BLaER1 treated with 17β-estradiol and CSF1 and Interleukin-3, amounts not matched to agents 10 nM and 100 nM (cell line): ENCODE measurements at regions not wholly inside any gene's neighbourhood (a gene's known extent, or its start where the extent isn't known, plus 50 kb on each side); places are given as distances from the start of the nearest gene placed in this dataset.

Experiments
- H3K27ac ChIP-seq, 11 experiments: shearing (Covaris generic); formaldehyde crosslinking; 2 replicates each; pipeline ENCODE4 v1.8.1; 2022
- H3K27me3 ChIP-seq, 11 experiments: shearing (Covaris generic); formaldehyde crosslinking; 2 replicates each; pipeline ENCODE4 v1.8.1; 2022
- H3K36me3 ChIP-seq, 11 experiments: shearing (Covaris generic); formaldehyde crosslinking; 2 replicates each; pipeline ENCODE4 v1.8.1; 2022
- H3K4me1 ChIP-seq, 10 experiments: shearing (Covaris generic); formaldehyde crosslinking; 2 replicates each; pipeline ENCODE4 v1.8.1; 2022
- H3K4me2 ChIP-seq, 11 experiments: shearing (Covaris generic); formaldehyde crosslinking; 2 replicates each; pipeline ENCODE4 v1.8.1; 2022
- H3K4me3 ChIP-seq, 10 experiments: shearing (Covaris generic); formaldehyde crosslinking; 2 replicates each; pipeline ENCODE4 v1.8.1; 2022
- H3K9ac ChIP-seq, 11 experiments: shearing (Covaris generic); formaldehyde crosslinking; 2 replicates each; pipeline ENCODE4 v1.8.1; 2022
- H3K9me3 ChIP-seq, 11 experiments: shearing (Covaris generic); formaldehyde crosslinking; replicated peaks in 1 of 11; 2 replicates each; pipeline ENCODE4 v1.8.1; 2022
- H4K20me1 ChIP-seq, 11 experiments: shearing (Covaris generic); formaldehyde crosslinking; 2 replicates each; pipeline ENCODE4 v1.8.1; 2022
- Cebpa-rat ChIP-seq, 11 experiments: shearing (Covaris generic); IDR thresholded peaks; 2 replicates each; pipeline ENCODE4 v1.8.1; 2022

DNA sequence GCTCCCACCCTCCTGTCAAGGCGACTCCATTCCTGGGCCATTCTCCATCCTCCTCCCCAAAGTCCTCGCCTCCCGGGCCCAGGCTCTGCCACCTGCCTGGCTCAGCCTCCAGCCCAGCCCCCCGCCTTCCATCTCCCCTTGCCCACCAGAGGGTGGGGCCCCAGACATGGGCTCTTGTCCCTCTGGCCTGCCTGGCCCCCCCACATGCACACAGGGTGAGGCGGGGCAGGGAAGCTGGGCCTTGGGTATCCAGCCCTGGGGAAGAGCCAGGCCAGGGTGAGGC, 95.2 kb downstream of the YTHDF1 start:
- no peaks in the 10 kb centered on the region for H3K36me3 ChIP-seq
- H3K27me3 ChIP-seq, result no peaks in the 10 kb centered on the region
- H3K4me3 ChIP-seq, result no peak overlapping the region

DNA sequence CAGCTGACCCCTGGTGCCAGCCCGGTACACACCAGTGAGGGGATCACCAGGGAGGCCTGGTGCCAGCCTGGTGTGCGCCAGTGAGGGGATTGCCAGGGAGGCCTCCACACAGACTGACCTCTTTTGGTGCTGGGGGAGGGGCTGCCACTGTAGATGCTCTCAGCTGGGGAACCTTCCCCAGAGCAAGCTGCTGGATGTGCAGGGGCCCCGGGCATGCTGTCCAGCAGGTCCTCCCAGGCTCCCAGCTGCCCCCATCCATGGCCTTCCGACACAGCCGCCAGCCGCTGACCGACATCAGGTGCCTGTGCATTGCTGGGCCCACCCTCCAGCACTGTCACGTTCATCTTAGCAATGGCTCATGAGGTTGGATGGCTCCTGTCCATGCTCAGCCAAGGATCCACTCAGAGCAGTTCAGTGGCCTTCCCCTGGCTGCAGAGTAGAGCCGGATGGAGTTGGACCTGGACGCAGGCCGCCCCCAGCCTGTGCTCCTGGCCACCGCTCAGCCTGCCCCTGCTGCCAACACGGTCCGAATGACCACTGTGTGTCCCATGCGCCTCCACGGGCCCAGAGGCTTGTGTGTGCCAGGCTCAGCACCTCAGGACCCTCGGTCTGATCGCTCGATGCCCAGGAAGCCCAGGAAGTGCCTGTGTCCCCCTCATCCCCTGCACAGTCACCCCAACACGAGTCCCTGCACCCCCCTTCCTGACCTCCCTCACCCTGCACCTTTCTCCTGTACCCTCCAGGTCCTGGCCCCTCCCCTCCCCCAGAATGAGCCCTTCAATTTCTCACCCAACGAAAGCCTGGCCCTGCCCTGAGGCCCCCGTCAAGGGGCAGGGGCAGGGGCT, 95.7 kb downstream of the YTHDF1 start:
- no peak overlapping the region for H3K4me3 ChIP-seq
- H3K27me3 ChIP-seq, result no peaks in the 10 kb centered on the region
- H3K9ac ChIP-seq, result no peak overlapping the region
- H3K27ac ChIP-seq, result no peak overlapping the region
- peaks cover 0 to 47% (median 0%) of the 10 kb centered on the region in 11 experiments; a peak in 5 of 22 replicates for H4K20me1 ChIP-seq
- H3K36me3 ChIP-seq, result no peaks in the 10 kb centered on the region
- H3K4me1 ChIP-seq, result peaks cover 0 to 14% (median 4%) of the 10 kb centered on the region in 10 experiments; a peak in 11 of 20 replicates
- peaks cover 0 to 12% (median 0%) of the 10 kb centered on the region in 11 experiments; a peak in 5 of 22 replicates for H3K9me3 ChIP-seq
- no peak overlapping the region for H3K4me2 ChIP-seq
- no peak for TF ChIP-seq Cebpa-rat (IDR thresholded peaks at IDR 0.05)

More for the DNA sequence above, 95.2 kb downstream of the YTHDF1 start:
- no peak overlapping the region for H3K4me2 ChIP-seq
- H3K9me3 ChIP-seq, result peaks cover 0 to 12% (median 0%) of the 10 kb centered on the region in 11 experiments; a peak in 5 of 22 replicates
- H4K20me1 ChIP-seq, result peaks cover 0 to 47% (median 0%) of the 10 kb centered on the region in 11 experiments; a peak in 4 of 22 replicates
- no peak overlapping the region for H3K9ac ChIP-seq
- no peak overlapping the region for H3K27ac ChIP-seq
- peaks cover 0 to 20% (median 8%) of the 10 kb centered on the region in 10 experiments; a peak in 11 of 20 replicates for H3K4me1 ChIP-seq
- no peak for TF ChIP-seq Cebpa-rat (IDR thresholded peaks at IDR 0.05)

- H3K27me3 ChIP-seq, result no peaks in the 10 kb centered on the region
- H4K20me1 ChIP-seq, result peaks cover 0 to 47% (median 0%) of the 10 kb centered on the region in 11 experiments; a peak in 5 of 22 replicates
- no peak for TF ChIP-seq Cebpa-rat (IDR thresholded peaks at IDR 0.05)
- no peak overlapping the region for H3K9ac ChIP-seq
- H3K27ac ChIP-seq, result no peak overlapping the region
- H3K4me3 ChIP-seq, result no peak overlapping the region
- no peaks in the 10 kb centered on the region for H3K36me3 ChIP-seq
- peaks cover 0 to 15% (median 0%) of the 10 kb centered on the region in 10 experiments; a peak in 5 of 20 replicates for H3K4me1 ChIP-seq
- H3K9me3 ChIP-seq, result peaks cover 0 to 12% (median 0%) of the 10 kb centered on the region in 11 experiments; a peak in 5 of 22 replicates
- no peak overlapping the region for H3K4me2 ChIP-seq
Measured at GRCh38 chr20:63119121-63119962, 96.6 kb downstream of the YTHDF1 start.

GRCh38 chr20:63118303-63119120, 97.4 kb downstream of the YTHDF1 start:
- Histone ChIP-seq H4K20me1 (peaks cover 0 to 47% (median 0%) of the 10 kb centered on the region in 11 experiments; a peak in 5 of 22 replicates), H3K4me2 (no peak overlapping the region), H3K27ac (no peak overlapping the region), H3K9ac (no peak overlapping the region), H3K9me3 (peaks cover 0 to 12% (median 0%) of the 10 kb centered on the region in 11 experiments; a peak in 5 of 22 replicates), H3K27me3 (no peaks in the 10 kb centered on the region), H3K36me3 (no peaks in the 10 kb centered on the region), H3K4me3 (no peak overlapping the region), H3K4me1 (peaks cover 0 to 15% (median 0%) of the 10 kb centered on the region in 10 experiments; a peak in 5 of 20 replicates)
- no peak for TF ChIP-seq Cebpa-rat (IDR thresholded peaks at IDR 0.05)

DNA sequence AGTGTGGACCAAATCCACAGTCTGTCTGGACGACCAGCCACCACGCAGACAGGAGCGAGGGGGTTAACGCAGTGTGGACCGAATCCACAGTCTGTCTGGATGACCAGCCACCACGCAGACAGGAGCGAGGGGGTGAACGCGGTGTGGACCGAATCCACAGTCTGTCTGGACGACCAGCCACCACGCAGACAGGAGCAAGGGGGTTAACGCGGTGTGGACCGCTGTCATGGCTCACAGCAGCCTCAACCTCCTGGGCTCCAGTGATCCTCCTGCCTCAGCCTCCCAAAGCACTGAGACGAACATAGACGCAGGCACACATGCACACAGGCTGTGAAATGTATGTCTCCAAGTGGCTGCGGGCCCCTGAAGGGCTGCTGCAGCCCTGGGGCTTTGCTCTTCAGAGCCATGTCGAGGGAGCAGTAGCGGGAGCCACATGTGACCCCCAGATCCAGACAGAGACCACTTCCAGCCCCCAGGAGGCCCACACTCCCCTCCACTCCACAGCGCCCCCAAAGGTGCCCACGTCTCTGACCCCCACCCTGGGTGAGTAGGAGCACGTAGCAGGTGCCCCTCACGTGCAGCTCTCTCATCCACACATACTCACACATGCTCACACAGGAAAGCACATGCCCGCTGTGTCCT, 98.1 kb downstream of the YTHDF1 start:
- peaks cover 0 to 6% (median 2%) of the 10 kb centered on the region in 11 experiments; a peak in 7 of 22 replicates for H3K9me3 ChIP-seq
- H3K27me3 ChIP-seq, result no peaks in the 10 kb centered on the region
- peaks cover 0 to 15% (median 0%) of the 10 kb centered on the region in 10 experiments; a peak in 5 of 20 replicates for H3K4me1 ChIP-seq
- no peak overlapping the region for H3K4me3 ChIP-seq
- no peak overlapping the region for H3K9ac ChIP-seq
- TF ChIP-seq Cebpa-rat (IDR thresholded peaks at IDR 0.05), result no peak
- no peak overlapping the region for H3K27ac ChIP-seq
- H3K36me3 ChIP-seq, result no peaks in the 10 kb centered on the region
- H4K20me1 ChIP-seq, result peaks cover 0 to 47% (median 0%) of the 10 kb centered on the region in 11 experiments; a peak in 5 of 22 replicates
- H3K4me2 ChIP-seq, result no peak overlapping the region

DNA sequence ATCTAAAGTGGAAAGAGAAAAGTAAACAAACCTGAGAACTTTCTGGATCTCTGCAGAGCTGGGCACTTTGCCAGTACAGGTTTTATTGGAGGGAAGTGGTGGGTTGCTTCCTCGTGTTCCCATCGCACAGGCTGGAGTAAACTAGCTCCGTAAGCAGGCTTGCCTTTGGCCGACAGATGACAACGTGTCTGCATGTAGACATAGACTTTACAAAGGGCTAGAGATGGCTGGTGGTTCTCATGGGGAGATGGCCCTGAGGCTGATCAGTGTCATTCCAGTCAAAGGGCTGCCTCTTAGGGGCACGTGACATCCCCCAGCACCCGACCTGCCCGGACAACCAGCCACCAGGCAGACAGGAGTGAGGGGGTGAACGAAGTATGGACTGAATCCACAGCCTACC, 98.8 kb downstream of the YTHDF1 start:
- Histone ChIP-seq H3K4me2 (0 out of 22 replicates have a peak overlapping the region, but pooled peaks of 1 of the 11 experiments have one; percentile 16), H3K9me3 (peaks cover 0 to 9% (median 6%) of the 10 kb centered on the region in 11 experiments; a peak in 19 of 22 replicates), H3K4me3 (no peak overlapping the region), H3K27ac (no peak overlapping the region), H3K27me3 (no peaks in the 10 kb centered on the region), H4K20me1 (peaks cover 0 to 46% (median 0%) of the 10 kb centered on the region in 11 experiments; a peak in 5 of 22 replicates), H3K9ac (no peak overlapping the region), H3K4me1 (peaks cover 0 to 15% (median 0%) of the 10 kb centered on the region in 10 experiments; a peak in 5 of 20 replicates), H3K36me3 (no peaks in the 10 kb centered on the region)
- TF ChIP-seq Cebpa-rat (IDR thresholded peaks at IDR 0.05), result no peak

DNA sequence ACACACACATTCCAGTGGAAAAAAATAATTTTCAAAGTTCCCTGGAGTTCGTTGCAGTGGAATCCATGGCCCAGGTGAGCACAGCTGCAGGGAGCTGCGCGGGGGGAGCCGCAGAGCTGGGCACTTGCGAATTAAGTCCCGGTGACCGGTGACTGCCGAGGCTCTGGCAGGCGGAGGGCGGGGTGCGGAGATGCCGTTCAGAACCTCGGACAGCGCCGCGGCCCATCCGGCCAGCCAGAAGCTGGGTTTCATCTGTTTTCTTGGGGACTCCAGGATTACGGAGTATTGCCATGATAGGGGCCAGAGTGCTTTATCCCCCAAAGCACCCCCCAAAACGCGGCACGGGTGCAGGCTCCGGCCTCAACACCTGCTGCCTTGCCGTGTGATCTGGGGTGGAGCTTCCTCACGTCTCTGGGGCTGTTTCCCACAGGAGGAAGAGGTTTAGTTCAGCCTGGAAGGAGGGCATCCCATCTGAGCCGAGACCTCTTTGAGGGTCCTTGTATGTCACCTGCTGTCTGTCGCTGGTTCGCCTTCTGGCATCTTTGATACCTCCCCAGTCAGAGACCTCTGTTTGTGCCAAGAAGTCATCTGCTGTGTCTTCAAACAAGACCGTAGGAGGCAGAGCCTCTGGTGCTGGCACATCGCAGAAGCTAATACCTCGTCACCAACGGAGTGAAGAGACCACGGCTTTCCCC, 99.4 kb downstream of the YTHDF1 start:
- Histone ChIP-seq H4K20me1 (peaks cover 0 to 42% (median 0%) of the 10 kb centered on the region in 11 experiments; a peak in 5 of 22 replicates), H3K4me2 (peak overlapping the region in 6 of 11 experiments; percentile 16 to 46 (median 27); a peak in 6 of 22 replicates), H3K4me3 (no peak overlapping the region), H3K9me3 (peaks cover 4 to 15% (median 12%) of the 10 kb centered on the region in 11 experiments), H3K27me3 (no peaks in the 10 kb centered on the region), H3K4me1 (peaks cover 0 to 15% (median 0%) of the 10 kb centered on the region in 10 experiments; a peak in 5 of 20 replicates), H3K27ac (no peak overlapping the region), H3K36me3 (no peaks in the 10 kb centered on the region), H3K9ac (no peak overlapping the region)
- no peak for TF ChIP-seq Cebpa-rat (IDR thresholded peaks at IDR 0.05)
